Liver (tissue), 8 donors: ENCODE measurements at regions not wholly inside any gene's neighbourhood (a gene's known extent, or its start where the extent isn't known, plus 50 kb on each side); places are given as distances from the start of the nearest gene placed in this dataset.

Experiments
- DNase-seq: peaks from one replicate; pipeline ENCODE4 v3.0.0-alpha.2; 2017; ENCODE audit warnings: low spot score
- H3K27ac ChIP-seq, 2 donors: one replicate each; pipeline ENCODE4 v1.7.0; 2013; ENCODE audit warnings: inconsistent platforms in 2 of 2, low read length in 2 of 2, control low read depth in 1 of 2, low read depth in 1 of 2, mild to moderate bottlenecking in 1 of 2
- H3K27me3 ChIP-seq, 4 donors: one replicate each; pipeline versions ENCODE4 v1.6.1 to v1.7.0; 2013; ENCODE audit warnings: low read length in 3 of 4, inconsistent platforms in 1 of 4, mild to moderate bottlenecking in 1 of 4, moderate library complexity in 1 of 4; ENCODE audit not compliant: control insufficient read depth in 4 of 4, insufficient read depth in 4 of 4
- H3K36me3 ChIP-seq, 4 donors: one replicate each; pipeline versions ENCODE4 v1.6.1 to v1.7.0; 2013; ENCODE audit warnings: low read length in 3 of 4, mild to moderate bottlenecking in 3 of 4, low read depth in 1 of 4, moderate library complexity in 1 of 4; ENCODE audit not compliant: control insufficient read depth in 4 of 4, insufficient read depth in 3 of 4
- H3K4me1 ChIP-seq, 4 donors: one replicate each; pipeline versions ENCODE4 v1.6.1 to v1.7.0; 2013; ENCODE audit warnings: low read length in 3 of 4, mild to moderate bottlenecking in 3 of 4, moderate library complexity in 1 of 4; ENCODE audit not compliant: control insufficient read depth in 4 of 4, insufficient read depth in 4 of 4
- H3K4me3 ChIP-seq, 3 donors: one replicate each; pipeline versions ENCODE4 v1.6.1 to v1.7.0; 2013; ENCODE audit warnings: low read length in 3 of 3, control low read depth in 1 of 3, low read depth in 1 of 3, mild to moderate bottlenecking in 1 of 3
- H3K9ac ChIP-seq, 2 donors: one replicate each; pipeline ENCODE4 v1.7.0; 2013; ENCODE audit warnings: low read length in 2 of 2, mild to moderate bottlenecking in 2 of 2, moderate library complexity in 2 of 2, control low read depth in 1 of 2, low read depth in 1 of 2
- H3K9me3 ChIP-seq, 4 donors: one replicate each; pipeline versions ENCODE4 v1.6.1 to v1.7.0; 2013; ENCODE audit warnings: low read length in 3 of 4; ENCODE audit not compliant: control insufficient read depth in 4 of 4
- CTCF ChIP-seq: fragments of 150-350 bp; IDR thresholded peaks from 2 replicates; pipeline ENCODE4 v1.5.1; 2017; ENCODE audit warnings: improper control_type of control experiment, low read depth, low read length; ENCODE audit not compliant: missing input control
- EGR1 ChIP-seq, 2 donors: IDR thresholded peaks; 2 replicates each; pipeline ENCODE4 v1.6.1; 2016 to 2018; ENCODE audit warnings: antibody characterized with exemption in 2 of 2, low read depth in 2 of 2
- FOXA1 ChIP-seq: IDR thresholded peaks from 2 replicates; pipeline ENCODE4 v1.6.1; 2016; ENCODE audit warnings: antibody characterized with exemption
- FOXA2 ChIP-seq: IDR thresholded peaks from 2 replicates; pipeline ENCODE4 v1.6.1; 2016; ENCODE audit warnings: antibody characterized with exemption
- GABPA ChIP-seq, 2 donors: IDR thresholded peaks in 1 of 2; conservative IDR thresholded peaks in 1 of 2; 2 replicates each; pipeline ENCODE4 v1.6.1; 2016; ENCODE audit warnings: antibody characterized with exemption in 2 of 2, mild to moderate bottlenecking in 1 of 2, moderate library complexity in 1 of 2
- JUND ChIP-seq, 2 donors: IDR thresholded peaks; 2 replicates each; pipeline ENCODE4 v1.6.1; 2016; ENCODE audit warnings: antibody characterized with exemption in 2 of 2
- MAX ChIP-seq: IDR thresholded peaks from 2 replicates; pipeline ENCODE4 v1.6.1; 2016; ENCODE audit warnings: antibody characterized with exemption
- NR2F2 ChIP-seq: IDR thresholded peaks from 2 replicates; pipeline ENCODE4 v1.6.1; 2016; ENCODE audit warnings: antibody characterized with exemption
- RAD21 ChIP-seq, 2 donors: IDR thresholded peaks; 2 replicates each; pipeline ENCODE4 v1.6.1; 2016; ENCODE audit warnings: antibody characterized with exemption in 2 of 2, mild to moderate bottlenecking in 2 of 2
- REST ChIP-seq: IDR thresholded peaks from 2 replicates; pipeline ENCODE4 v1.6.1; 2016; ENCODE audit warnings: antibody characterized with exemption, mild to moderate bottlenecking
- RXRA ChIP-seq, 2 donors: IDR thresholded peaks; 2 replicates each; pipeline ENCODE4 v1.6.1; 2017 to 2018; ENCODE audit warnings: antibody characterized with exemption in 2 of 2, mild to moderate bottlenecking in 1 of 2
- SP1 ChIP-seq: IDR thresholded peaks from 2 replicates; pipeline ENCODE4 v1.6.1; 2018; ENCODE audit warnings: antibody characterized with exemption, mild to moderate bottlenecking
- TAF1 ChIP-seq: conservative IDR thresholded peaks from 2 replicates; pipeline ENCODE4 v1.6.1; 2016; ENCODE audit warnings: antibody characterized with exemption, mild to moderate bottlenecking
- YY1 ChIP-seq: IDR thresholded peaks from 2 replicates; pipeline ENCODE4 v1.6.1; 2016; ENCODE audit warnings: antibody characterized with exemption, mild to moderate bottlenecking
- WGBS: extraction: QIAGEN DNeasy Blood & Tissue Kit; methylation state at CpG from one replicate; pipeline ENCODE4 v1.1.7; 2013; 5-methylcytosine and 5-hydroxymethylcytosine counted together
- TF ChIP-seq, protein P1 (sequence below): IDR thresholded peaks from 2 replicates; pipeline ENCODE4 v1.6.1; 2016; ENCODE audit warnings: antibody characterized with exemption
- TF ChIP-seq, protein P2 (sequence below): IDR thresholded peaks from 2 replicates; pipeline ENCODE4 v1.6.1; 2016; ENCODE audit warnings: antibody characterized with exemption
- donor health status: healthy.
- donor health status: healthy.
- donor health status: healthy.
- donor health status: healthy.
- donor health status: healthy.

DNA sequence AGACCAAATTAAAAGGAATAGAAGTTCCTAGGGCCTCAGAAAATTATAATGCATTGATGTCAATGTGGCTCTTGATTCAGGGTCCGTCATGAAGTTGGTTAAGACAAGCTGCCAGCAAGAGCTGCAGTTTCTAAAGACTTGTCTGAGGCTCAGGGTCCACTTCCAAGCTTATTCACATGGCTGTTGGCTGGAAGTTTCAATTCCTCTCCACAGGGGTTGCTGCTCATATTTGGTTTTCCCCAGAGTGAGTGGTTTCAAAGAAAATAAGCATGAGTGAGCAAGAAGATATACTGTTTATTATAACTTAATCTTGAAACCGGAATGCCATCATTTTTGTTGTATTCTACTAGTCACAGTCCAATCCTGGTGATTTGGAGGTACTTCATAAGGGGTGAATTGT, 1247.4 kb downstream of the LRFN5 start:
- Histone ChIP-seq H3K9me3 (no peaks in the 10 kb centered on the region), H3K36me3 (no peaks in the 10 kb centered on the region), H3K9ac (no peak overlapping the region), H3K27me3 (peaks cover 0 to 3% (median 0%) of the 10 kb centered on the region in 4 donors), H3K27ac (no peak overlapping the region), H3K4me1 (no peaks in the 10 kb centered on the region), H3K4me3 (no peak overlapping the region)
- WGBS: 69% methylated on average over 2 of the region's 2 CpGs
- DNase-seq: no peak
- no peak for TF ChIP-seq GABPA (IDR thresholded peaks at IDR 0.05 in 1 of 2, conservative IDR thresholded peaks at IDR 0.05 in 1 of 2)
- TF ChIP-seq, protein P1, sequence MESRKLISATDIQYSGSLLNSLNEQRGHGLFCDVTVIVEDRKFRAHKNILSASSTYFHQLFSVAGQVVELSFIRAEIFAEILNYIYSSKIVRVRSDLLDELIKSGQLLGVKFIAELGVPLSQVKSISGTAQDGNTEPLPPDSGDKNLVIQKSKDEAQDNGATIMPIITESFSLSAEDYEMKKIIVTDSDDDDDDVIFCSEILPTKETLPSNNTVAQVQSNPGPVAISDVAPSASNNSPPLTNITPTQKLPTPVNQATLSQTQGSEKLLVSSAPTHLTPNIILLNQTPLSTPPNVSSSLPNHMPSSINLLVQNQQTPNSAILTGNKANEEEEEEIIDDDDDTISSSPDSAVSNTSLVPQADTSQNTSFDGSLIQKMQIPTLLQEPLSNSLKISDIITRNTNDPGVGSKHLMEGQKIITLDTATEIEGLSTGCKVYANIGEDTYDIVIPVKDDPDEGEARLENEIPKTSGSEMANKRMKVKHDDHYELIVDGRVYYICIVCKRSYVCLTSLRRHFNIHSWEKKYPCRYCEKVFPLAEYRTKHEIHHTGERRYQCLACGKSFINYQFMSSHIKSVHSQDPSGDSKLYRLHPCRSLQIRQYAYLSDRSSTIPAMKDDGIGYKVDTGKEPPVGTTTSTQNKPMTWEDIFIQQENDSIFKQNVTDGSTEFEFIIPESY: no peak
- no peak for TF ChIP-seq EGR1 (IDR thresholded peaks at IDR 0.05; ENCODE audit: low read depth in 2 of 2)
- no peak for TF ChIP-seq FOXA2
- no peak for TF ChIP-seq NR2F2
- no peak for TF ChIP-seq FOXA1
- TF ChIP-seq YY1: no peak
- no peak for TF ChIP-seq RXRA (IDR thresholded peaks at IDR 0.05)
- no peak for TF ChIP-seq MAX
- no peak for TF ChIP-seq CTCF
- TF ChIP-seq, protein P2, sequence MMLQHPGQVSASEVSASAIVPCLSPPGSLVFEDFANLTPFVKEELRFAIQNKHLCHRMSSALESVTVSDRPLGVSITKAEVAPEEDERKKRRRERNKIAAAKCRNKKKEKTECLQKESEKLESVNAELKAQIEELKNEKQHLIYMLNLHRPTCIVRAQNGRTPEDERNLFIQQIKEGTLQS: no peak
- no peak for TF ChIP-seq JUND (IDR thresholded peaks at IDR 0.05)
- TF ChIP-seq REST: no peak
- no peak for TF ChIP-seq RAD21 (IDR thresholded peaks at IDR 0.05)
- TF ChIP-seq SP1: no peak

GRCh38 chr14:42848652-42849051, 1242.0 kb downstream of the LRFN5 start:
- Histone ChIP-seq H3K27me3 (no peaks in the 10 kb centered on the region), H3K36me3 (no peaks in the 10 kb centered on the region), H3K9ac (no peak overlapping the region), H3K4me3 (no peak overlapping the region), H3K4me1 (no peaks in the 10 kb centered on the region), H3K9me3 (no peaks in the 10 kb centered on the region), H3K27ac (no peak overlapping the region)
- DNase-seq: no peak
- 45% methylated on average over 1 of the region's 1 CpG for WGBS
- TF ChIP-seq RAD21 (IDR thresholded peaks at IDR 0.05): no peak
- no peak for TF ChIP-seq REST
- no peak for TF ChIP-seq YY1
- TF ChIP-seq RXRA (IDR thresholded peaks at IDR 0.05): no peak
- TF ChIP-seq GABPA (IDR thresholded peaks at IDR 0.05 in 1 of 2, conservative IDR thresholded peaks at IDR 0.05 in 1 of 2): no peak
- TF ChIP-seq TAF1: no peak
- TF ChIP-seq, protein P2: no peak
- no peak for TF ChIP-seq MAX
